Cardiac muscle cell (in vitro differentiated cells and primary cell): ENCODE measurements at regions not wholly inside any gene's neighbourhood (a gene's known extent, or its start where the extent isn't known, plus 50 kb on each side); places are given as distances from the start of the nearest gene placed in this dataset.

Experiments
- DNase-seq, 2 donors: peaks; one replicate each; pipeline versions ENCODE4 v3.0.0 to v3.0.0-alpha.2; 2010 to 2017; ENCODE audit warnings: low read depth in 1 of 2, low spot score in 1 of 2
- H3K27ac ChIP-seq: fragments of 200-600 bp; sonication (generic); 2 replicates; pipeline ENCODE4 v1.5.1; 2016
- H3K27me3 ChIP-seq: fragments of 200-600 bp; sonication (generic); 2 replicates; pipeline ENCODE4 v1.6.0; 2016; ENCODE audit warnings: control low read depth
- H3K36me3 ChIP-seq: fragments of 200-600 bp; sonication (generic); 2 replicates; pipeline ENCODE4 v1.5.1; 2016; ENCODE audit warnings: control low read depth
- H3K4me1 ChIP-seq: fragments of 200-600 bp; sonication (generic); 2 replicates; pipeline ENCODE4 v1.8.1; 2017; ENCODE audit warnings: low read depth, mild to moderate bottlenecking, mixed run types
- H3K4me3 ChIP-seq: fragments of 200-600 bp; sonication (generic); 2 replicates; pipeline ENCODE4 v1.5.1; 2016; ENCODE audit warnings: mild to moderate bottlenecking
- H3K9me3 ChIP-seq: fragments of 200-600 bp; sonication (generic); 2 replicates; pipeline ENCODE4 v1.5.1; 2017; ENCODE audit warnings: low read depth, mild to moderate bottlenecking, control low read depth
- CTCF ChIP-seq: IDR thresholded peaks from 2 replicates; pipeline ENCODE4 v1.5.1; 2012; ENCODE audit warnings: low read depth, mild to moderate bottlenecking, low read length

GRCh38 chr4:64588507-64588906 is 179.3 kb upstream of the TECRL start:
- Histone ChIP-seq H3K9me3 (no peaks in the 10 kb centered on the region), H3K4me3 (no peak overlapping the region), H3K4me1 (no peaks in the 10 kb centered on the region), H3K27ac (no peak overlapping the region), H3K27me3 (no peaks in the 10 kb centered on the region), H3K36me3 (no peaks in the 10 kb centered on the region)
- no peak for DNase-seq
- TF ChIP-seq CTCF = no peak

GRCh38 chr4:64584981-64585557 is 175.8 kb upstream of the TECRL start:
- Histone ChIP-seq H3K4me1 (no peaks in the 10 kb centered on the region), H3K27ac (no peak overlapping the region), H3K4me3 (no peak overlapping the region), H3K9me3 (no peaks in the 10 kb centered on the region), H3K36me3 (no peaks in the 10 kb centered on the region), H3K27me3 (no peaks in the 10 kb centered on the region)
- peak; percentile 55 for TF ChIP-seq CTCF
- peak; percentile 64 to 67 for DNase-seq

DNA sequence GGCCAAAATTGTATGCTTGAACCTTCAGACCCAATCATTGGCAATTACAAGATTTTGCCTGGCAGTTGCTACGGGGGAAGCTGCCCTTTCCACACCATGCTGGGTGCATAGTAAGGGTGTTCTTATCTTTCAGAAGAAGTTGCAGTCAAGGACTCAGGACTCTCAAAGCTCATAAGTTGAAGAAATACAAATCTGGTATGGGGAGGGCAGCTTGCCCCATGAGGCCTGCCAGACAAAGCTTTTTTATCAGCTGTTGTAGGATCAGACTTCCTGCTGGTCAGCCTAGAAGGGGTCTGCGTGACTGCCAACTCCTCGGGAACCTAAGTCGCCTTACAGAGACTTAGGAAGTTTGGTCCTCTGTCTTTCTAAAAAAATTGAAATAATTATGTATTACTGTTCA is 174.9 kb upstream of the TECRL start:
- DNase-seq = peak; percentile 6 to 18
- Histone ChIP-seq H3K36me3 (no peaks in the 10 kb centered on the region), H3K27ac (no peak overlapping the region), H3K4me3 (no peak overlapping the region), H3K9me3 (no peaks in the 10 kb centered on the region), H3K4me1 (no peaks in the 10 kb centered on the region), H3K27me3 (no peaks in the 10 kb centered on the region)
- no peak for TF ChIP-seq CTCF

DNA sequence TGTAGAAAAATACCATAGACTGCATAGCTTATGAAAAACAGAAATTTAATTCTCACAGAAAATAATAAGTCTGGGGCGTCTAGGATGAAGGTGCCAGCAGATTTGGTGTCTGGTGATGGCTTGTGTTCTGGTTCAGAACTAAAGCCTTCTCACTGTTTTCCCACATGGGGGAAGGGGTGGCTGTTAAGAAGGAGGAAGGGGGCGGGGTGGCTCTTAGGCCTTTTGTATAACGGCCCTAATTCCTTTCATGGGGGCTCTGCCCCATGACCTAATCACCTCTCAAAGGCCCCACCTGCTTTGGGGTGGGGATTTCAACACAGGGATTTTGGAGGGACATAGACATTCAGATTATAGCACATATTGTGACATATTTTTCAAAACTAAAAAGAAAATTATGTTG is 173.2 kb upstream of the TECRL start:
- H3K36me3 ChIP-seq = no peaks in the 10 kb centered on the region
- H3K4me3 ChIP-seq = no peak overlapping the region
- DNase-seq = peak in 1 of 2 donors; percentile 8
- no peaks in the 10 kb centered on the region for H3K27me3 ChIP-seq
- no peaks in the 10 kb centered on the region for H3K9me3 ChIP-seq
- no peak overlapping the region for H3K27ac ChIP-seq
- H3K4me1 ChIP-seq = no peaks in the 10 kb centered on the region
- TF ChIP-seq CTCF = no peak

GRCh38 chr4:64581422-64581821 is 172.2 kb upstream of the TECRL start:
- no peaks in the 10 kb centered on the region for H3K27me3 ChIP-seq
- H3K4me1 ChIP-seq = no peaks in the 10 kb centered on the region
- no peak overlapping the region for H3K27ac ChIP-seq
- H3K9me3 ChIP-seq = no peaks in the 10 kb centered on the region
- H3K36me3 ChIP-seq = no peaks in the 10 kb centered on the region
- no peak for TF ChIP-seq CTCF
- no peak overlapping the region for H3K4me3 ChIP-seq
- peak in 1 of 2 donors; percentile 60 for DNase-seq

GRCh38 chr4:64564126-64564525 is 154.9 kb upstream of the TECRL start:
- no peak for TF ChIP-seq CTCF
- no peak for DNase-seq
- Histone ChIP-seq H3K4me1 (no peaks in the 10 kb centered on the region), H3K36me3 (no peaks in the 10 kb centered on the region), H3K27ac (no peak overlapping the region), H3K9me3 (no peaks in the 10 kb centered on the region), H3K4me3 (no peak overlapping the region), H3K27me3 (no peaks in the 10 kb centered on the region)
